A172 (cell line): ENCODE measurements at regions not wholly inside any gene's neighbourhood (a gene's known extent, or its start where the extent isn't known, plus 50 kb on each side); places are given as distances from the start of the nearest gene placed in this dataset.
"Not testable (repeated sequence)": the region's sequence is repeated elsewhere in the genome, so short reads cannot be mapped to it uniquely, and the experiment has no call there.

Source experiments
- DNase-seq: peaks from one replicate; pipeline ENCODE4 v3.0.0-alpha.2; 2015; ENCODE audit warnings: low spot score

GRCh38 chr21:9914135-9914534, 607.2 kb upstream of the TPTE start:
- DNase-seq, result not testable (repeated sequence)

DNA sequence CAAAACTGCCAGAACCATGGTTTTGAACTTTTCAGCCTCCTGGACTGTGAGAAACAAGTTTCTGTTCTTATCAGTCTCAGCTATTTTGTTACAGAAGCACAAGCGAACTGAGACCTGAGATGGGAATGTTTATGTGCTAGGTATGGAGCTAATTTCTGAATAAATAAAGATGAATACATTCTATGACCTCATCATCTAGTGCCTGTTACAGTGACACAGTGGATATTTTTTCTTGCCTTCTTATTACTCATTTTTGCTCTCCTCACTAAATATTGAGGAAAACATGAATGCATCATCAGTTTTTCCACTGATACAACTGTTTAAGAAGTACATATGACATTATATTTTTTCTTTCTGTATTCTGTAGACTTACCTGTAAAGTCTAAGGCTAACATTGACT, 601.9 kb upstream of the TPTE start:
- not testable (repeated sequence) for DNase-seq

GRCh38 chr21:9943639-9944038, 577.7 kb upstream of the TPTE start:
- not testable (repeated sequence) for DNase-seq

GRCh38 chr21:9946057-9946456, 575.3 kb upstream of the TPTE start:
- not testable (repeated sequence) for DNase-seq

DNA sequence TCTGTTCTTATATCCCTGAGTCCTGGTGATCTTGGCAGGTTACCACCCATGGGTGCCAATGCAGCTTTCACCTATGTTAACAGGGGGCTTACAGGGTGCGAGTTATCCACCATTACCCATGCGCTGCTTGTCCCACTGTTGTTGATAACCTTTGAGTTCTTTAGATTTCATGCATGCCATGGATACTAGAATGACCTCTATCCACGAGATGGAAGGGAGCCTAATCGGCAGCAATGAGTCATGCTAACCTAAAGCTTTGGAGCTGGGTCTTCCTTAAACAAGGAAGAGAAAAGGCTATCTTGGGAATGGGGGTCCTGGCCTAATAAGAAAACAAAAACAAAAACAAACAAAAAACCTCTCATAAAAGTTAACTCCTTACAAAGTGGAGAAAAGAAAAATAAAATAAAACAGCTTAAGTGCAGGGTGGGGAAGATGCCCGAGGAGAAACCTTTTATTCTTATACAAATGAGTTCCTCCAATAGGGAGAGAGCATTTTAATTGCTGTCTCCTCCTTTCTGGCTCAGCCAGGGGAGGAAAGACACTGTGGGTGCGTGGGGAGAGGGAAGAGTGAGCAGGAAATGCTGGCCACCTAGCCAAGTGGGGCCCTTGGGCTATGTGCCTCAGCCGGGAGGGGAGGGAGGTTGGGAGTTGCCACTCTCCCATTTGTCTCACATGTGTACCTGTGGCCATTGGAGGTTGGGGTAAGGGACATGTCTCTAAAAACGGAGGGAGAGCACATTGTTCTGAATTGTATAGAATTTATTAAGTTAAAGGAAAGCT, 571.7 kb upstream of the TPTE start:
- not testable (repeated sequence) for DNase-seq

DNA sequence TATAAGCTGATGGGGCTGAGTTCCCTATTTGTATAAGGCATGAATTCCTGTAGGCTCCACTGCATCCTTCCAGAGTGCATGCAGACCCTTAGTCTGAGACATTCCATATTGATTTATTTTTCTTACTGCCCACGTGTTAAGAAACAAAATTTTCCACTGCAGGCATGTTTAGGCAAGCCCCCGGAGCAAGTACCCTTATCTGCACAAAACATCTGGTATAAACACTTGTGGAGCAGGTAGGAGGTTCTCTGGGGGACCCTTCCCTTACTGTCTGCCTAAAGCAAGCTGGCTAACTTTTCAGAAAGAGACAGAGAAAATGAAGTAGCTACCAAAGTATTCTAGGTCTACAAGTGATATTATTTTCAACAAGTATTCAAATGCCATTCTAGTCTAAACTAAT, 571.0 kb upstream of the TPTE start:
- DNase-seq, result not testable (repeated sequence)

DNA sequence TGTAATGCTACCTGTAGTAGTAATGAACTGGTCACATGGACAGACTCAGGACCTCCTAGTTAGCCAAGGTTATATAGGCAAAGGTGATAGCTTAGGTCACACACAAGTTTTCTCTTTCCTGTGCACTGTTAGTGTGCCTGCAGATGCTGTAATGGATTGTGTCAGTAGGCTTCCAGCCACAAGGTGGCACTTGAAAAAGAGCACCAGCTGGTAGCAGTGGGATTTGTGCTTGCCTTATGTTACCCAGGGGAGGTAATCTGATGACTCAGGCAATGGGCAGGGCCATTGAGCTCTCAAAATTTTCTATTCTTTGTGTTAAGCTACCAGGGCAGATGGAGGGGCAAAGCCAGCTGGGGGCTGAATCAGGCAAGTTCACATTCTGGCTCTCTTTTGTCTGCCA, 562.6 kb upstream of the TPTE start:
- not testable (repeated sequence) for DNase-seq

DNA sequence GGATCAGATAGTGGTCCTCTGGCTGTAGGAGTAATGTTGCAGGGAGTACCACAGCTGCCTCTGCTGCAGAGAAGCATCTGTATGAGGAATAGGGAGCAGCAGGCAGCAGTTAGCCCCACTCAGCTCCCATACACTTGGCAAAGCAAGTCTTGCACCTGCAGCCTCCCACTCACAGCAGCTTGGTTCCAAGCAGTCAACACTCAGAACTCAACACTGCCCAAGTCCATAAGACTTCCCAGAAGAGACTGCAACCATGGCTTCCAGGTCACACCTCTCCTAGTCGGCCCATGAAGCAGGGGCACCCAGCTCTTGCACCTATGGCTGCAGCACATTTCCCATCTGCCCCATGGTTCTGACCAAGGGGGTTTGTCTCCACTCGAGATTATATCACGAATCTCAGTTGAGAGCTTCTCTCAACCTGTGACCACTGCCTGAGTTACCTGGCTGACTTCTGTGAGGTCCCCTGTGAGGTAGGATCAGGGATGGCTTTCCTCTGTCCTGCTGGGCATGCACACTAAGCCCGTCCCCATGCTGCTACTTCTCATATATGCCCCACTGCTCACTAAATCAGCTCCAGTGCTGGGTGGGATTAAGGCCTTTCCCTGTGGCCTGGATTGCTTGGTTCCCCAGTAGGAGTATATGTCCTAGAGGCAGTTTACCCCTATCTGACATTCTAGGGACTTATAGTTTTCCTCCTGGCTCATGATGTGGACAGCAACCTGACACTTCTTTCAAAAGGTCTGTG, 562.0 kb upstream of the TPTE start:
- not testable (repeated sequence) for DNase-seq

DNA sequence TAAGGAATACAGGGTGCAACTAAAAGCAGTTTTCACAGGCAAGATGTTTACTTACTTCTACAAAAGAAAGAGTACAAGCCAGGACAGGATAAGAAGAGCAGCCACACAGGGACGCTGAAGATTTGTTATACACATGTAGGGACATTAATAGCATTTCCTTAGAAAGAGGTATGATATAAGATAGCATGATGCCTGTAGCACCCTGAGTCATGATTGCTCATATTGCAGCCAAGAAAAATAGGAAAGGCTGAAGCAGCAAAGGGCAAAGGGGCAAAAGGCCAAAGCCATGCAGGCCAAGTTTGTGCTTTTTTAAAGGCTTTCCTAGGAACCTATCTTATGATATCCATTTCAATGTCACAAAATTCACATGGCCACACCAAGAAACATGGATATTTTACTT, 552.0 kb upstream of the TPTE start:
- not testable (repeated sequence) for DNase-seq

- not testable (repeated sequence) for DNase-seq
Observed at GRCh38 chr21:9972018-9972417, 549.4 kb upstream of the TPTE start.

DNA sequence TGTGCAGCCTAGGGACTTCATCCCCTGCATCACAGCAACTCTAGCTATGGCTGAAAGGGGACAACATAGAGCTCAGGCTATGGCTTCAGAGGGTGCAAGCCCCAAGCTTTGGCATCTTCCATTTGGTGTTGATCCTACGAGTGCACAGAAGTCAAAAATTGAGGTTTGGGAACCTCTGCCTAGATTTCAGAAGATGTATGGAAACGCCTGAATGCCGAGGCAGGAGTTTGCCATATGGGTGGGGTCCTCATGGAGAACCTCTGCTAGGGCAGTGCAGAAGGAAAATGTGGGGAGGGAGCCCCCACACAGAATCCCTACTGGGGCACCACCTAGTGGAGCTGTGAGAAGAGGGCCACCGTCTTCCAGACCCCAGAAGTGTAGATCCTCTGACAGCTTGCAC, 543.0 kb upstream of the TPTE start:
- not testable (repeated sequence) for DNase-seq

GRCh38 chr21:9997507-9997906, 523.9 kb upstream of the TPTE start:
- DNase-seq, result not testable (repeated sequence)

GRCh38 chr21:10002762-10003313, 518.5 kb upstream of the TPTE start:
- DNase-seq, result not testable (repeated sequence)

GRCh38 chr21:10005791-10006190, 515.6 kb upstream of the TPTE start:
- DNase-seq, result not testable (repeated sequence)

- not testable (repeated sequence) for DNase-seq
Observed at GRCh38 chr21:10016991-10017390, 504.4 kb upstream of the TPTE start.

GRCh38 chr21:10017757-10018156, 503.6 kb upstream of the TPTE start:
- DNase-seq, result not testable (repeated sequence)

DNA sequence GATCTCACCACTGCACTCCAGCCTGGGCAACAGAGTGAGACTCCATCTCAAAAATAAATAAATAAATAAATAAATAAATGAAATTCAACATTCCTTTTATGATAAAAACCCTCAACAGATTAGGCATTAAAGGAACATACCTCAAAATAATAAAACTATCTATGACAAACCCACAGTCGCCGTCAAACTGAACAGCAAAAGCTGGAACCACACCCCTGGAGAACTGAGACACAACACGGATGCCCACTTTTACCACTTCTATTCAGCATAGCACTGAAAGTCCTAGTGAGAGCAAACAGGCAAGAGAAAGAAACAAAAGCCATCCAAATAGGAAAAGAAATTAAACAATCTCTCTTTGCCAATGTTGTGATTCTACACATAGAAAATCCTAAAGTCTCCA, 499.9 kb upstream of the TPTE start:
- DNase-seq, result not testable (repeated sequence)

DNA sequence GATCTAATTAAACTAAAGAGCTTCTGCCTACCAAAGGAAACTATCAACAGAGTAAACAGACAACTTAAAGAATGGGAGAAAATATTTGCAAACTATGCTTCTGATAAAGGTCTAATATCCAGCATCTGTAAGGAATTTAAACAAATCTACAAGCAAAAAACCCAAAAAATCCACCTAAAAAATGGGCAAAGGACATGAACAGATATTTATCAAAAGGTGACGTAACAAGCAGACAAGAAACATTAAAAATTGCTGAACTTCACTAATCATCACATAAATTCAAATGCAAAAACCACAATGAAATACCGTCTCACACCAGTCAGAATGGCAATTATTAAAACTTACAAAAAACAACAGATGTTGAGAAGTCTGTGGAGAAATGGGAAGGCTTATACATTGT, 498.6 kb upstream of the TPTE start:
- DNase-seq, result not testable (repeated sequence)
